H1 (cell line): ENCODE measurements at regions not wholly inside any gene's neighbourhood (a gene's known extent, or its start where the extent isn't known, plus 50 kb on each side); places are given as distances from the start of the nearest gene placed in this dataset.

Experiments used
- CBX5 ChIP-seq: fragments of 300-800, 300-1000 bp; sonication (generic); IDR thresholded peaks from 2 replicates; pipeline ENCODE4 v1.7.1; 2016; ENCODE audit warnings: antibody characterized with exemption, low read length, low read depth
- TF ChIP-seq, protein P1 (sequence below): fragments of 300-600 bp; sonication (generic); IDR thresholded peaks from 2 replicates; pipeline ENCODE4 v1.7.1; 2012; ENCODE audit warnings: low read length, moderate library complexity, mild to moderate bottlenecking, inconsistent platforms; ENCODE audit not compliant: insufficient replicate concordance

- TF ChIP-seq, protein P1, sequence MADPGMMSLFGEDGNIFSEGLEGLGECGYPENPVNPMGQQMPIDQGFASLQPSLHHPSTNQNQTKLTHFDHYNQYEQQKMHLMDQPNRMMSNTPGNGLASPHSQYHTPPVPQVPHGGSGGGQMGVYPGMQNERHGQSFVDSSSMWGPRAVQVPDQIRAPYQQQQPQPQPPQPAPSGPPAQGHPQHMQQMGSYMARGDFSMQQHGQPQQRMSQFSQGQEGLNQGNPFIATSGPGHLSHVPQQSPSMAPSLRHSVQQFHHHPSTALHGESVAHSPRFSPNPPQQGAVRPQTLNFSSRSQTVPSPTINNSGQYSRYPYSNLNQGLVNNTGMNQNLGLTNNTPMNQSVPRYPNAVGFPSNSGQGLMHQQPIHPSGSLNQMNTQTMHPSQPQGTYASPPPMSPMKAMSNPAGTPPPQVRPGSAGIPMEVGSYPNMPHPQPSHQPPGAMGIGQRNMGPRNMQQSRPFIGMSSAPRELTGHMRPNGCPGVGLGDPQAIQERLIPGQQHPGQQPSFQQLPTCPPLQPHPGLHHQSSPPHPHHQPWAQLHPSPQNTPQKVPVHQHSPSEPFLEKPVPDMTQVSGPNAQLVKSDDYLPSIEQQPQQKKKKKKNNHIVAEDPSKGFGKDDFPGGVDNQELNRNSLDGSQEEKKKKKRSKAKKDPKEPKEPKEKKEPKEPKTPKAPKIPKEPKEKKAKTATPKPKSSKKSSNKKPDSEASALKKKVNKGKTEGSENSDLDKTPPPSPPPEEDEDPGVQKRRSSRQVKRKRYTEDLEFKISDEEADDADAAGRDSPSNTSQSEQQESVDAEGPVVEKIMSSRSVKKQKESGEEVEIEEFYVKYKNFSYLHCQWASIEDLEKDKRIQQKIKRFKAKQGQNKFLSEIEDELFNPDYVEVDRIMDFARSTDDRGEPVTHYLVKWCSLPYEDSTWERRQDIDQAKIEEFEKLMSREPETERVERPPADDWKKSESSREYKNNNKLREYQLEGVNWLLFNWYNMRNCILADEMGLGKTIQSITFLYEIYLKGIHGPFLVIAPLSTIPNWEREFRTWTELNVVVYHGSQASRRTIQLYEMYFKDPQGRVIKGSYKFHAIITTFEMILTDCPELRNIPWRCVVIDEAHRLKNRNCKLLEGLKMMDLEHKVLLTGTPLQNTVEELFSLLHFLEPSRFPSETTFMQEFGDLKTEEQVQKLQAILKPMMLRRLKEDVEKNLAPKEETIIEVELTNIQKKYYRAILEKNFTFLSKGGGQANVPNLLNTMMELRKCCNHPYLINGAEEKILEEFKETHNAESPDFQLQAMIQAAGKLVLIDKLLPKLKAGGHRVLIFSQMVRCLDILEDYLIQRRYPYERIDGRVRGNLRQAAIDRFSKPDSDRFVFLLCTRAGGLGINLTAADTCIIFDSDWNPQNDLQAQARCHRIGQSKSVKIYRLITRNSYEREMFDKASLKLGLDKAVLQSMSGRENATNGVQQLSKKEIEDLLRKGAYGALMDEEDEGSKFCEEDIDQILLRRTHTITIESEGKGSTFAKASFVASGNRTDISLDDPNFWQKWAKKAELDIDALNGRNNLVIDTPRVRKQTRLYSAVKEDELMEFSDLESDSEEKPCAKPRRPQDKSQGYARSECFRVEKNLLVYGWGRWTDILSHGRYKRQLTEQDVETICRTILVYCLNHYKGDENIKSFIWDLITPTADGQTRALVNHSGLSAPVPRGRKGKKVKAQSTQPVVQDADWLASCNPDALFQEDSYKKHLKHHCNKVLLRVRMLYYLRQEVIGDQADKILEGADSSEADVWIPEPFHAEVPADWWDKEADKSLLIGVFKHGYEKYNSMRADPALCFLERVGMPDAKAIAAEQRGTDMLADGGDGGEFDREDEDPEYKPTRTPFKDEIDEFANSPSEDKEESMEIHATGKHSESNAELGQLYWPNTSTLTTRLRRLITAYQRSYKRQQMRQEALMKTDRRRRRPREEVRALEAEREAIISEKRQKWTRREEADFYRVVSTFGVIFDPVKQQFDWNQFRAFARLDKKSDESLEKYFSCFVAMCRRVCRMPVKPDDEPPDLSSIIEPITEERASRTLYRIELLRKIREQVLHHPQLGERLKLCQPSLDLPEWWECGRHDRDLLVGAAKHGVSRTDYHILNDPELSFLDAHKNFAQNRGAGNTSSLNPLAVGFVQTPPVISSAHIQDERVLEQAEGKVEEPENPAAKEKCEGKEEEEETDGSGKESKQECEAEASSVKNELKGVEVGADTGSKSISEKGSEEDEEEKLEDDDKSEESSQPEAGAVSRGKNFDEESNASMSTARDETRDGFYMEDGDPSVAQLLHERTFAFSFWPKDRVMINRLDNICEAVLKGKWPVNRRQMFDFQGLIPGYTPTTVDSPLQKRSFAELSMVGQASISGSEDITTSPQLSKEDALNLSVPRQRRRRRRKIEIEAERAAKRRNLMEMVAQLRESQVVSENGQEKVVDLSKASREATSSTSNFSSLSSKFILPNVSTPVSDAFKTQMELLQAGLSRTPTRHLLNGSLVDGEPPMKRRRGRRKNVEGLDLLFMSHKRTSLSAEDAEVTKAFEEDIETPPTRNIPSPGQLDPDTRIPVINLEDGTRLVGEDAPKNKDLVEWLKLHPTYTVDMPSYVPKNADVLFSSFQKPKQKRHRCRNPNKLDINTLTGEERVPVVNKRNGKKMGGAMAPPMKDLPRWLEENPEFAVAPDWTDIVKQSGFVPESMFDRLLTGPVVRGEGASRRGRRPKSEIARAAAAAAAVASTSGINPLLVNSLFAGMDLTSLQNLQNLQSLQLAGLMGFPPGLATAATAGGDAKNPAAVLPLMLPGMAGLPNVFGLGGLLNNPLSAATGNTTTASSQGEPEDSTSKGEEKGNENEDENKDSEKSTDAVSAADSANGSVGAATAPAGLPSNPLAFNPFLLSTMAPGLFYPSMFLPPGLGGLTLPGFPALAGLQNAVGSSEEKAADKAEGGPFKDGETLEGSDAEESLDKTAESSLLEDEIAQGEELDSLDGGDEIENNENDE, result no peak
- no peak for TF ChIP-seq CBX5
- TF ChIP-seq, all 59 proteins: peak for 0
Measured at GRCh38 chr12:24135158-24135850, 185.8 kb upstream of the SOX5 start (continued).
